Femur (tissue), 1 donor: ENCODE measurements at regions not wholly inside any gene's neighbourhood (a gene's known extent, or its start where the extent isn't known, plus 50 kb on each side); places are given as distances from the start of the nearest gene placed in this dataset.
"Not testable (repeated sequence)": the region's sequence is repeated elsewhere in the genome, so short reads cannot be mapped to it uniquely, and the experiment has no call there.

ENCODE experiments used
- DNase-seq: peaks from one replicate; pipeline ENCODE4 v3.0.0-alpha.2; 2017

DNA sequence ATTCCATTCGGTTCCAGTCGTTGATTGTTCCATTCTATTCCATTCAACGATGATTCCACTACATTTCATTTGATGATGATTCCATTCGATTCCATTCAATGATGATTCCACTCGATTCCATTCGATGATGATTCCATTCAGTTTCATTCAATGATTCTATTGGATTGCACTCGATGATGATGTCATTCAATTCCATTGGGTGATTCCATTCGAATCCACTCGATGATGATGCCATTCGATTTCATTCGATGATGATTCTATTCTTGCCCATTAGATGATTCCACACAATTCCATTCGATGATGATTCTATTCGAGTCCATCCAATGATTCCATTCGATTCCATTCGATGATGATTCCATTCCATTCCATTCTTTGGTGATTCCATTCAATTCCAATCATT lies 1283.7 kb downstream of the TP53TG3F start:
- no peak for DNase-seq

DNA sequence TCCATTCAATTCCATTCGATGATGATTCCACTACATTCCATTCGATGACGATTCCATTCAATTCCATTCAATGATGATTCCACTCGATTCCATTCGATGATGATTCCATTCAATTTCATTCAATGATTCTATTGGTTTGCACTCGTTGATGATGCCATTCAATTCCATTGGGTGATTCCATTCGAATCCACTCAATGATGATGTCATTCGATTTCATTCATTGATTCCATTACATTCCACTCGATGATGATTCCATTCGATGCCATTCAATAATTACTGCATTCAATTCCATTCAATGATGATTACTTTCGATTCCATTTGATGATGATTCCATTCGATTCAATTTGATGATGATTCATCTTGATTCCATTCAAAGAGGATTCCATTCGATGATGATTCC lies 1299.4 kb downstream of the TP53TG3F start:
- no peak for DNase-seq

DNA sequence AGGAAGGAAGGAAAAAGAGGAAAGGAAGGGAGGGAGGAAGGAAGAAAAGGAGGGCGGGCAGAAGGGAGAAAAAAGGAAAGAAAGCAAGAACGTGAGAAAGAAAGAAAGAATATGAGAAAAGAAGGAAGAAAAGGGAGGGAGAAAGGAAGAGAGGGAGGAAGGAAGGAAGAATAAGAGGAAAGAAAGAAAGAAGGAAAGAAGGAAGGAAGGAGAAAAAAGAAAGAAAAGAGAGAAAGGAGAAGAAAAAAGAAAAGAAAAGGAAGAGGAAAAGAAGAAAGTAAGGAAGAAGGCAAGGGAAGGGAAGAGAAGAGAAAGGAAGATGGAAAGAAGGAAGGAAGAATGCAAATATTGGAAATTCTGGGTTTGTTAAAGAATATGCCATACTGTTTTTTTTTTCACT lies 1332.4 kb downstream of the TP53TG3F start:
- not testable (repeated sequence) for DNase-seq

GRCh38 chr16:34801875-34802274 lies 1342.5 kb downstream of the TP53TG3F start:
- peak; percentile 10 for DNase-seq

GRCh38 chr16:34802396-34802795 lies 1343.0 kb downstream of the TP53TG3F start:
- DNase-seq: no peak

DNA sequence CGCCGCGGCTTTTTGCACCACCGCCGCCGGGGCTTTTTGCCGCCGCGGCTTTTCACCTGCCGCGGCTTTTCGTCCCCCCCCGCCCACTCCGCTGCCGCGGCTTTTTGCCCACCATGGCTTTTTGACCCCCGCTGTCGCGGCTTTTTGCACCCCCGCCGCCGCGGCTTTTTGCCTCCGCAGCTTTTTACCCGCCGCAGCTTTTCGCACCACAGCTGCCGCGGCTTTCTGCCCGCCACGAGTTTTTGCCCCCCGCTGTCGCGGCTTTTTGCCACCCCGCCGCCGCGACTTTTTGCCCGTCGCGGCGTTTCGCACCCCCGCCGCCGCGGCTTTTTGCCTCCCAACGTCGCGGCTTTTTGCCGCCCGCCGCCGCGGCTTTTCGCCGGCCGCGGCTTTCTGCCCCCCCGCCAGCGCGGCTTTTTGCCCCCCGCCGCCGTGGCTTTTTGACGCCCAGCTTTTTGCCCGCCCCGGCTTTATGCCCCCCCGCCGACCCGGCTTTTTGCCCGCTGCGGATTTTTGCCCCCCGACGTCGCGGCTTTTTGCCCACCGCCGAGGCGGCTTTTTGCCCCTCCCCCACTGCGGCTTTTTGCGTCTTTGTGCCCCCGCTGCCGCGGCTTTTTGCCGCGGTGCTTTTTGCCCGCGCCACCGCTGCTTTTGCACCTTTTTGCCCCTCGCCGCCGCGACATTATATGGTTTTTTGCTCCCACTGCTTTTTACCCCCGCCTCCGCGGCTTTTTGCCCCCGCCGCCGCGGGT lies 1343.6 kb downstream of the TP53TG3F start:
- no peak for DNase-seq

DNA sequence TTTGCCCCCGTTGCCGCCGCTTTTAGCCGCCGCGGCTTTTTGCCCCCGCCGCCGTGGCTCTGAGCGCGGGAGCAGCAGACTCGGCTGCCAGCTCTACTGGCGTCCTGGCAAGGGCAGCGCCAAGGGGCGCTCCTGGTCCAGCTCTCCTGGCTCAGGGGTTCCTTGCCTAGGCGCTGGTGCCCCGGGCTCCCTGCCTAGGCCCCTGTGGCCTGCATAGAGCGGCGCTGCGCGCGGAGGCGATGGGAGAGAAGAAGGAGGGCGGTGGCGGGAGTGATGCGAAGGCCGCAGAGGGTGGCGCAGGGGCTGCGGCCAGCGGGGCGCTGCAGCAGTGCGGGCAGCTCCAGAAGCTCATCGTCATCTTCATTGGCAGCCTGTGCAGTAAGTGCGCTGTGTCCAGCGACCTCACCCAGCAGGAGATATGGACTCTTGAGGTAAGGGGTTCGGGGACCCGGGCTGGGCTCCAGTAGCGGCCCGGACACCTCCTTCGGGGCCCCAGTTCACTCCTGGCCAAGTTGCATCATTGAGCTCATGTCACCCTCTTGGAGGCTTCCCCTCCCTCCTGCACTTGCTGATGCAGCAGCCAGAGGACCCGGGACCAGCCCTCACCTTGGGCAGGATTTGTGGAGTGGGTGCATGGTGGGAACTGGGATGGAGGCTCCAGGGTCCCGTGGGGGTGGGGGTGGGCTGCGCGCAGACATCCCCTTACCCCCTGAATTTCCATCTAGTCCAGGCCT lies 1344.4 kb downstream of the TP53TG3F start:
- DNase-seq: no peak

DNA sequence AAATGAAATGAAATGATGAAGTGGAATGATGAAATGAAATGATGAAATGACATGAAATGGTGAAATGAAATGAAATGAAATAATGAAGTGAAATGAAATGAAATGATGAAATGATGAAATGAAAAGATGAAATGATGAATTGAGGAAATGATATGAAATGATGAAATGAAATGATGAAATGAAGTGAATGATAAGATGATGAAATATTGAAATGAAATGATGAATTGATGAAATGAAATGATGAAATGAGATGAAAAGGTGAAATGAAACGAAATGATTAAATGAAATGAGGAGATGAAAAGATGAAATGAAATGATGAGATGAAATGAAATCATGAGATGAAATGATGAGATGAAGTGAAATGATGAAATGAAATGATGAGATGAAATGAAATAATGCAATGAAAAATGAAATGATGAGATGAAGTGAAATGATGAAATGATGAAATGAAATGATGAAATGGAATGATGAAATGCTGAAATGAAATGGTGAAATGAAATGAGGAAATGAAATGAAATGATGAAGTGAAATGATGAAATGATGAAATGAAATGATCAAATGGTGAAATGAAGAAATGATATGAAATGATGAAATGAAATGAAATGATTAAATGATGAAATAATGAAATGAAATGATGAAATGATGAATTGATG lies 1347.7 kb downstream of the TP53TG3F start:
- DNase-seq: not testable (repeated sequence)

DNA sequence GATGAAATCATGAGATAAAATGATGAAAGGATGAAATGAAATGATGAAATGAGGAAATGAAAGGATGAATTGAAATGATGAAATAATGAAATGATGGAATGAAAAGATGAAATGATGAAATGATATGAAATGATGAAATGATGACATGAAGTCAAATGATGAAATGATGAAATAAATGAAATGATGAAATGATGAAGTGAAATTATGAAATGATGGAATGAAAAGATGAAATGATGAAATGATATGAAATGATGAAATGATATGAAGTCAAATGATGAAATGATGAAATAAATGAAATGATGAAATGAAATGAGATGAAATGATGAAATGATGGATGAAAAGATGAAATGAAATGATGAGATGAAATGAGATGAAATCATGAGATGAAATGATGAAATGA lies 1348.4 kb downstream of the TP53TG3F start:
- DNase-seq: not testable (repeated sequence)

GRCh38 chr16:34808530-34808929 lies 1349.1 kb downstream of the TP53TG3F start:
- DNase-seq: not testable (repeated sequence)
